HepG2 (cell line): ENCODE measurements at regions not wholly inside any gene's neighbourhood (a gene's known extent, or its start where the extent isn't known, plus 50 kb on each side); places are given as distances from the start of the nearest gene placed in this dataset.

Source experiments
- ATAC-seq: fragments of 200-7000 bp; cut with Tn5 transposase; 3 replicates; pipeline ENCODE4 v1.9.1; 2020; ENCODE audit warnings: mild to moderate bottlenecking, moderate library complexity
- BruUV-seq: library from RNA; stranded (reverse); fragments of 400-500 nt; replicated peaks from 2 replicates; lab custom pipeline; 2021; lab: Mats Ljungman, UMichigan
- CTCF ChIA-PET: fragments of 300-600 bp; formaldehyde crosslinking; extraction: SDS; loops from one replicate; lab custom pipeline; 2021; ENCODE audit warnings: low total read pairs, inconsistent platforms, low intra/inter-chr PET ratio; lab: Yijun Ruan, JAX
- POLR2A ChIA-PET: fragments of 350-600 bp; sonication (Branson Sonifier 250); formaldehyde crosslinking; loops from one replicate; lab custom pipeline; 2020; ENCODE audit warnings: antibody characterized with exemption, inconsistent platforms; lab: Yijun Ruan, JAX
- DNase-seq: peaks from one replicate; pipeline ENCODE4 v3.0.0-alpha.2; 2015; ENCODE audit warnings: low spot score
- FAIRE-seq: peaks from 3 replicates; lab custom pipeline; 2011; peaks lifted over from hg19 to GRCh38; lab: Jason Lieb, UNC
- H2AFZ ChIP-seq: one replicate; pipeline ENCODE4 v1.6.1; 2011; ENCODE audit warnings: low read length, inconsistent platforms
- H3K27ac ChIP-seq: fragments of 300-600 bp; 3 replicates; pipeline ENCODE4 v1.8.0; 2011; ENCODE audit warnings: mixed run types, mild to moderate bottlenecking, mixed read lengths, low read length, inconsistent platforms; ENCODE audit not compliant: insufficient read depth; ENCODE audit errors: extremely low read length
- H3K27me3 ChIP-seq, 2 experiments: fragments of 200-600 bp in 1 of 2; 2 replicates in 1 of 2; 3 replicates in 1 of 2; pipeline versions ENCODE4 v1.6.0 to v1.8.0; 2011; ENCODE audit warnings: low read length in 2 of 2, mild to moderate bottlenecking in 2 of 2, moderate library complexity in 2 of 2, inconsistent platforms in 1 of 2; ENCODE audit not compliant: insufficient read depth in 2 of 2, control insufficient read depth in 1 of 2
- H3K36me3 ChIP-seq, 2 experiments: fragments of 200-600 bp in 1 of 2; replicated peaks in 1 of 2; 2 replicates in 1 of 2; 3 replicates in 1 of 2; pipeline versions ENCODE4 v1.5.1 to v1.8.0; 2011; ENCODE audit warnings: low read length in 2 of 2, inconsistent platforms in 1 of 2; ENCODE audit not compliant: insufficient read depth in 2 of 2, control insufficient read depth in 1 of 2
- H3K4me1 ChIP-seq: 2 replicates; pipeline ENCODE4 v1.5.1; 2012; ENCODE audit warnings: low read length, inconsistent platforms; ENCODE audit not compliant: insufficient read depth
- H3K4me2 ChIP-seq: 2 replicates; pipeline ENCODE4 v1.6.0; 2011; ENCODE audit warnings: low read depth, low read length, inconsistent platforms
- H3K4me3 ChIP-seq, 3 experiments: fragments of 200-600 bp in 1 of 3; sonication (generic), shearing (Covaris generic) in 1 of 3; replicated peaks in 1 of 3; 2 replicates each; pipeline ENCODE4 v1.5.1; 2011 to 2016; ENCODE audit warnings: low read length in 3 of 3, inconsistent platforms in 2 of 3, low read depth in 2 of 3, mild to moderate bottlenecking in 2 of 3, control low read depth in 1 of 3, mixed read lengths in 1 of 3; ENCODE audit not compliant: insufficient read depth in 1 of 3
- H3K79me2 ChIP-seq: one replicate; pipeline ENCODE4 v1.6.1; 2011; ENCODE audit warnings: low read length, inconsistent platforms; ENCODE audit not compliant: insufficient read depth
- H3K9ac ChIP-seq: 2 replicates; pipeline ENCODE4 v1.6.0; 2011; ENCODE audit warnings: mild to moderate bottlenecking, low read depth, low read length, inconsistent platforms; ENCODE audit not compliant: insufficient read depth
- H3K9me3 ChIP-seq: 2 replicates; pipeline ENCODE4 v1.5.1; 2012; ENCODE audit warnings: mild to moderate bottlenecking, low read length
- H4K20me1 ChIP-seq: 2 replicates; pipeline ENCODE4 v1.6.0; 2011; ENCODE audit warnings: inconsistent platforms, mild to moderate bottlenecking, low read length, moderate library complexity; ENCODE audit not compliant: insufficient read depth
- AGO1 ChIP-seq: fragments of 200-400 bp; formaldehyde crosslinking; IDR thresholded peaks from 2 replicates; pipeline ENCODE4 v1.6.1; 2017; ENCODE audit warnings: mild to moderate bottlenecking, low read depth, low read length, moderate library complexity; ENCODE audit not compliant: poor library complexity, severe bottlenecking
- ARID3A ChIP-seq: IDR thresholded peaks from 2 replicates; pipeline ENCODE4 v1.6.1; 2012; ENCODE audit warnings: low read depth, low read length, improper control_type of control experiment
- NRL ChIP-seq: sonication (generic); formaldehyde crosslinking; IDR thresholded peaks from 2 replicates; pipeline ENCODE4 v1.5.0; 2020; ENCODE audit warnings: missing genetic modification reagents, mild to moderate bottlenecking, moderate library complexity, borderline replicate concordance
- PHB2 ChIP-seq: fragments of 450-650 bp; IDR thresholded peaks from 2 replicates; pipeline ENCODE4 v1.6.1; 2018; ENCODE audit not compliant: partially characterized antibody
- POLR2AphosphoS2 ChIP-seq: IDR thresholded peaks from 2 replicates; pipeline ENCODE4 v1.6.1; 2011; ENCODE audit warnings: low read depth, low read length, improper control_type of control experiment
- SIX1 ChIP-seq: sonication (generic); formaldehyde crosslinking; IDR thresholded peaks from 2 replicates; pipeline ENCODE4 v1.4.0; 2020; ENCODE audit warnings: missing genetic modification reagents, borderline replicate concordance
- STAG1 ChIP-seq: sonication (generic); formaldehyde crosslinking; IDR thresholded peaks from 2 replicates; pipeline ENCODE4 v1.4.0; 2020; ENCODE audit warnings: missing genetic modification reagents
- STAT5B ChIP-seq: sonication (generic); formaldehyde crosslinking; IDR thresholded peaks from 2 replicates; pipeline ENCODE4 v1.4.0; 2020; ENCODE audit warnings: missing genetic modification reagents
- THYN1 ChIP-seq: sonication (generic); formaldehyde crosslinking; IDR thresholded peaks from 2 replicates; pipeline ENCODE4 v1.8.1; 2023; ENCODE audit warnings: low read depth, mild to moderate bottlenecking, moderate library complexity, missing genetic modification reagents, borderline replicate concordance
- TRIM24 ChIP-seq: sonication (generic); formaldehyde crosslinking; IDR thresholded peaks from 2 replicates; pipeline ENCODE4 v1.8.0; 2022; ENCODE audit warnings: mild to moderate bottlenecking, missing genetic modification reagents
- ZHX1 ChIP-seq: sonication (generic); formaldehyde crosslinking; IDR thresholded peaks from 2 replicates; pipeline ENCODE4 v1.8.1; 2022; ENCODE audit warnings: low read depth, mild to moderate bottlenecking, missing genetic modification reagents
- ZNF597 ChIP-seq: sonication (generic); formaldehyde crosslinking; IDR thresholded peaks from 2 replicates; pipeline ENCODE4 v1.5.0; 2020; ENCODE audit warnings: missing genetic modification reagents
- ZNF766 ChIP-seq: sonication (generic); formaldehyde crosslinking; IDR thresholded peaks from 2 replicates; pipeline ENCODE4 v1.5.0; 2020; ENCODE audit warnings: missing genetic modification reagents, borderline replicate concordance
- ZNF841 ChIP-seq: sonication (generic); formaldehyde crosslinking; IDR thresholded peaks from 2 replicates; pipeline ENCODE4 v1.8.1; 2023; ENCODE audit warnings: missing genetic modification reagents, borderline replicate concordance
- ZNF878 ChIP-seq: sonication (generic); formaldehyde crosslinking; IDR thresholded peaks from 2 replicates; pipeline ENCODE4 v1.8.1; 2023; ENCODE audit warnings: mild to moderate bottlenecking, missing genetic modification reagents, moderate library complexity
- ZNF883 ChIP-seq: sonication (generic); formaldehyde crosslinking; IDR thresholded peaks from 2 replicates; pipeline ENCODE4 v1.5.1; 2020; ENCODE audit warnings: mild to moderate bottlenecking, missing genetic modification reagents; ENCODE audit errors: not compliant biosample characterization
- ZXDC ChIP-seq: sonication (generic); formaldehyde crosslinking; IDR thresholded peaks from 2 replicates; pipeline ENCODE4 v1.5.0; 2020; ENCODE audit warnings: mild to moderate bottlenecking, missing genetic modification reagents
- WGBS: methylation state at CpG from one replicate; pipeline ENCODE4 v1.1.6; 2017; ENCODE audit warnings: low lambda C conversion rate; 5-methylcytosine and 5-hydroxymethylcytosine counted together
- in situ Hi-C: cut with HindIII; loops from 2 replicates; pipeline ENCODE4 v1.10.0; 2017; ENCODE audit warnings: low pct_unique_long_range_greater_than_20kb; ENCODE audit not compliant: extremely low pct_ligation_motif_present
- intact Hi-C: fragments of 100-400 bp; cut with micrococcal nuclease; formaldehyde crosslinking; loops from one replicate; pipeline ENCODE4 v1.10.0; 2022; ENCODE audit not compliant: unreplicated experiment

GRCh38 chr2:12317814-12318426 is 398.8 kb upstream of the TRIB2 start:
- no peaks in the 10 kb centered on the region for H3K4me1 ChIP-seq
- H2AFZ ChIP-seq, result no peak overlapping the region
- H4K20me1 ChIP-seq, result no peaks in the 10 kb centered on the region
- DNase-seq (no peak), FAIRE-seq (no peak), ATAC-seq (peak; percentile 43; the same call in 2 of the 3 replicates)
- under 1% methylated on average over 5 of the region's 6 CpGs for WGBS
- ChIA-PET CTCF (no interaction called here), POLR2A (no interaction called here)
- no peaks in the 10 kb centered on the region for H3K9me3 ChIP-seq
- H3K27ac ChIP-seq, result no peak overlapping the region
- in situ Hi-C loops, result no loop called here
- no peak overlapping the region for H3K4me2 ChIP-seq
- H3K4me3 ChIP-seq, result no peak overlapping the region
- no peak overlapping the region for H3K9ac ChIP-seq
- intact Hi-C loops, result no loop called here
- no peaks in the 10 kb centered on the region for H3K79me2 ChIP-seq
- no peaks in the 10 kb centered on the region; a peak in 1 of 5 replicates for H3K27me3 ChIP-seq
- no peaks in the 10 kb centered on the region for H3K36me3 ChIP-seq
- no TSS peak for BruUV-seq
- TF ChIP-seq STAT5B (no peak), AGO1 (no peak), TRIM24 (CRISPR knock-in tag) (no peak), THYN1 (no peak), SIX1 (CRISPR knock-in tag) (no peak), ZNF841 (CRISPR knock-in tag) (no peak), ZHX1 (CRISPR knock-in tag) (no peak), ZXDC (no peak), ZNF597 (no peak), ZNF766 (CRISPR knock-in tag) (no peak), ZNF878 (CRISPR knock-in tag) (no peak), STAG1 (CRISPR knock-in tag) (no peak), ARID3A (no peak), PHB2 (no peak), NRL (CRISPR knock-in tag) (no peak), ZNF883 (CRISPR knock-in tag) (no peak), POLR2AphosphoS2 (no peak)
